ENCODE measurements at regions not wholly inside any gene's neighbourhood (a gene's known extent, or its start where the extent isn't known, plus 50 kb on each side); places are given as distances from the start of the nearest gene placed in this dataset.

- FAIRE-seq (no peak), DNase-seq (ENCODE audit: extremely low read depth in 1 of 4, low spot score in 3 of 4) (no peak), ATAC-seq (no peak)
- ChIA-PET CTCF (ENCODE audit: low intra/inter-chr PET ratio) (no interaction called here), POLR2A (interaction anchor here (1.4 kb wide), 1 partner anchor 10 kb away, joined by 4 read pairs; no protein-coding TSS in a partner anchor)
- no TSS peak for BruUV-seq (replicated peaks)
- H3K9me3 ChIP-seq (replicated peaks; ENCODE audit: control insufficient read depth, insufficient read depth, low read depth, low read length) = no peaks in the 10 kb centered on the region
- H4K20me1 ChIP-seq (replicated peaks; ENCODE audit: control insufficient read depth, insufficient read depth, low read length) = no peaks in the 10 kb centered on the region
- no peaks in the 10 kb centered on the region for H3K9me1 ChIP-seq (ENCODE audit: control insufficient read depth, insufficient read depth, low read length)
- H3K4me2 ChIP-seq (ENCODE audit: insufficient read depth, low read length) = no peak overlapping the region
- H3K4me1 ChIP-seq (replicated peaks in 1 of 2; ENCODE audit: control insufficient read depth in 2 of 2, insufficient read depth in 2 of 2, low read length in 2 of 2) = no peaks in the 10 kb centered on the region
- H3K36me3 ChIP-seq (ENCODE audit: control insufficient read depth, insufficient read depth, low read length) = no peaks in the 10 kb centered on the region
- no peak overlapping the region for H3K9ac ChIP-seq (ENCODE audit: insufficient read depth in 1 of 2, low read depth in 2 of 2, low read length in 2 of 2)
- in situ Hi-C loops (cut with MboI) (no loop called here), intact Hi-C loops (cut with micrococcal nuclease) (no loop called here)
- H3K4me3 ChIP-seq = no peak overlapping the region
- no peaks in the 10 kb centered on the region for H3K79me2 ChIP-seq (ENCODE audit: control insufficient read depth, insufficient read depth, low read length)
- TF ChIP-seq ZNF3 (CRISPR knock-in tag; IDR thresholded peaks at IDR 0.05) (no peak), CSDE1 (IDR thresholded peaks at IDR 0.05) (no peak), BDP1 (IDR thresholded peaks at IDR 0.05; ENCODE audit: insufficient read depth, insufficient read length) (no peak), ZFP91 (CRISPR knock-in tag; IDR thresholded peaks at IDR 0.05) (no peak), RBM17 (IDR thresholded peaks at IDR 0.05; ENCODE audit: borderline replicate concordance, low read depth, low read length) (no peak), POLR2A (conservative IDR thresholded peaks at IDR 0.05) (no peak), ZNF507 (tag; conservative IDR thresholded peaks at IDR 0.05) (no peak)
- H2AFZ ChIP-seq (ENCODE audit: low read depth, low read length) = no peak overlapping the region
- peaks cover 4 to 22% of the 10 kb centered on the region in 2 experiments; a peak in 3 of 5 replicates for H3K27me3 ChIP-seq (ENCODE audit: control insufficient read depth in 2 of 2, insufficient read depth in 2 of 2, low read length in 2 of 2)
- WGBS (ENCODE audit: insufficient coverage, low coverage, missing lambda C conversion rate) = 17% methylated on average over 1 of the region's 1 CpG
- no peak overlapping the region for H3K27ac ChIP-seq (ENCODE audit: extremely low read depth, low read depth, low read length)
These were observed 59.2 kb downstream of the RPL37A start for GRCh38 chr2:216557820-216558219.
